HG02884 (cell line): ENCODE measurements at regions not wholly inside any gene's neighbourhood (a gene's known extent, or its start where the extent isn't known, plus 50 kb on each side); places are given as distances from the start of the nearest gene placed in this dataset.

Source experiments
- ATAC-seq: cut with Tn5 transposase; IDR thresholded peaks from one replicate; pipeline ENCODE4 v1.9.1; 2021; ENCODE audit warnings: mild to moderate bottlenecking, moderate library complexity; ENCODE audit not compliant: unreplicated experiment

- ATAC-seq: no peak
Observed at GRCh38 chr9:99607842-99608448, 213.7 kb upstream of the NR4A3 start.

GRCh38 chr9:99614341-99614740 is 207.3 kb upstream of the NR4A3 start:
- ATAC-seq: no peak

- ATAC-seq: no peak
Observed at GRCh38 chr9:99621040-99621439, 200.6 kb upstream of the NR4A3 start.

- ATAC-seq: no peak
Observed at GRCh38 chr9:99622679-99623078, 199.0 kb upstream of the NR4A3 start.

GRCh38 chr9:99623780-99624364 is 197.8 kb upstream of the NR4A3 start:
- no peak for ATAC-seq

GRCh38 chr9:99624499-99625233 is 197.0 kb upstream of the NR4A3 start:
- ATAC-seq: no peak

- no peak for ATAC-seq
Observed at GRCh38 chr9:99626426-99626825, 195.3 kb upstream of the NR4A3 start.

- no peak for ATAC-seq
Observed at GRCh38 chr9:99628285-99628684, 193.4 kb upstream of the NR4A3 start.

GRCh38 chr9:99628849-99629620 is 192.7 kb upstream of the NR4A3 start:
- ATAC-seq: no peak

GRCh38 chr9:99632349-99633038 is 189.2 kb upstream of the NR4A3 start:
- ATAC-seq: no peak

GRCh38 chr9:99633265-99633664 is 188.4 kb upstream of the NR4A3 start:
- no peak for ATAC-seq

GRCh38 chr9:99634186-99634585 is 187.5 kb upstream of the NR4A3 start:
- no peak for ATAC-seq

GRCh38 chr9:99635032-99635431 is 186.7 kb upstream of the NR4A3 start:
- ATAC-seq: no peak

- ATAC-seq: no peak
Observed at GRCh38 chr9:99637641-99638040, 184.0 kb upstream of the NR4A3 start.

- no peak for ATAC-seq
Observed at GRCh38 chr9:99638971-99639370, 182.7 kb upstream of the NR4A3 start.

- ATAC-seq: no peak
Observed at GRCh38 chr9:99647604-99648003, 174.1 kb upstream of the NR4A3 start.

GRCh38 chr9:99650187-99650874 is 171.4 kb upstream of the NR4A3 start:
- ATAC-seq: no peak

- ATAC-seq: peak; percentile 94
Observed at GRCh38 chr9:99660191-99660636, 161.5 kb upstream of the NR4A3 start.

GRCh38 chr9:99663297-99663696 is 158.4 kb upstream of the NR4A3 start:
- ATAC-seq: no peak

- no peak for ATAC-seq
Observed at GRCh38 chr9:99663856-99664255, 157.8 kb upstream of the NR4A3 start.
